B cell (primary cell): ENCODE measurements at regions not wholly inside any gene's neighbourhood (a gene's known extent, or its start where the extent isn't known, plus 50 kb on each side); places are given as distances from the start of the nearest gene placed in this dataset.

ENCODE experiments used
- ATAC-seq: fragments of 200-7000 bp; cut with Tn5 transposase; one replicate; pipeline ENCODE4 v1.10.0; 2021; ENCODE audit warnings: low read depth, mild to moderate bottlenecking, moderate number of reproducible peaks, moderate library complexity
- CTCF ChIA-PET: fragments of 350-600 bp; sonication (Branson Sonifier 250); formaldehyde crosslinking; loops from one replicate; lab custom pipeline; 2021; ENCODE audit warnings: antibody characterized with exemption, inconsistent platforms; lab: Charles Lee
- POLR2A ChIA-PET: fragments of 350-600 bp; sonication (Branson Sonifier 250); formaldehyde crosslinking; loops from one replicate; lab custom pipeline; 2021; ENCODE audit warnings: antibody characterized with exemption; lab: Charles Lee
- DNase-seq: peaks from one replicate; pipeline ENCODE4 v3.0.0; 2013
- H2AFZ ChIP-seq: 2 replicates; pipeline ENCODE4 v1.6.1; 2012; ENCODE audit warnings: mild to moderate bottlenecking, low read depth, low read length; ENCODE audit not compliant: insufficient read depth, poor library complexity, severe bottlenecking
- H3K27ac ChIP-seq, 2 donors: 1 replicate in 1 of 2; 2 replicates in 1 of 2; pipeline ENCODE4 v1.5.1; 2012 to 2013; ENCODE audit warnings: low read length in 2 of 2, mild to moderate bottlenecking in 2 of 2, moderate library complexity in 1 of 2
- H3K27me3 ChIP-seq, 4 experiments: fragments of 200-600 bp in 1 of 4; sonication (generic) in 1 of 4; replicated peaks in 1 of 4; 1 replicate in 2 of 4; 2 replicates in 2 of 4; pipeline versions ENCODE4 v1.6.1 to v1.7.0; 2013 to 2016; ENCODE audit warnings: low read length in 3 of 4, mild to moderate bottlenecking in 2 of 4, mixed read lengths in 1 of 4, moderate library complexity in 1 of 4; ENCODE audit not compliant: insufficient read depth in 4 of 4, control insufficient read depth in 3 of 4; ENCODE audit errors: control extremely low read depth in 1 of 4
- H3K36me3 ChIP-seq, 2 experiments: replicated peaks in 1 of 2; 1 replicate in 1 of 2; 2 replicates in 1 of 2; pipeline versions ENCODE4 v1.6.1 to v1.7.1; 2013; ENCODE audit warnings: low read length in 1 of 2; ENCODE audit not compliant: insufficient read depth in 2 of 2, control insufficient read depth in 1 of 2; ENCODE audit errors: control extremely low read depth in 1 of 2, extremely low read depth in 1 of 2
- H3K4me1 ChIP-seq, 2 donors: fragments of 200-600 bp in 1 of 2; sonication (generic) in 1 of 2; 1 replicate in 1 of 2; 2 replicates in 1 of 2; pipeline versions ENCODE4 v1.5.1 to v1.6.1; 2013 to 2017; ENCODE audit warnings: low read length in 2 of 2; ENCODE audit not compliant: control insufficient read depth in 2 of 2, insufficient read depth in 2 of 2
- H3K4me2 ChIP-seq: replicated peaks from 2 replicates; pipeline ENCODE3; 2012; ENCODE audit warnings: mild to moderate bottlenecking, low read depth, low read length; ENCODE audit not compliant: poor library complexity, severe bottlenecking
- H3K4me3 ChIP-seq, 5 experiments: fragments of 200-600 bp in 1 of 5; sonication (generic) in 1 of 5; 1 replicate in 3 of 5; 2 replicates in 2 of 5; pipeline versions ENCODE4 v1.5.1 to v1.7.0; 2011 to 2016; ENCODE audit warnings: low read length in 4 of 5, mild to moderate bottlenecking in 4 of 5, low read depth in 2 of 5, control low read depth in 1 of 5, moderate library complexity in 1 of 5; ENCODE audit not compliant: insufficient read depth in 1 of 5; ENCODE audit errors: control extremely low read depth in 1 of 5, extremely low read depth in 1 of 5
- H3K79me2 ChIP-seq: fragments of 200-600 bp; sonication (generic); one replicate; pipeline ENCODE4 v1.6.0; 2016; ENCODE audit warnings: low read length; ENCODE audit not compliant: control insufficient read depth, insufficient read depth
- H3K9ac ChIP-seq: fragments of 200-600 bp; sonication (generic); 2 replicates; pipeline ENCODE4 v1.6.1; 2017; ENCODE audit warnings: mild to moderate bottlenecking, low read length, moderate library complexity
- H3K9me3 ChIP-seq, 3 donors: one replicate each; pipeline versions ENCODE4 v1.6.1 to v1.7.1; 2013; ENCODE audit warnings: low read length in 2 of 3; ENCODE audit not compliant: control insufficient read depth in 2 of 3, insufficient read depth in 1 of 3; ENCODE audit errors: control extremely low read depth in 1 of 3
- H4K20me1 ChIP-seq: 2 replicates; pipeline ENCODE4 v1.6.0; 2012; ENCODE audit warnings: mild to moderate bottlenecking, low read length; ENCODE audit not compliant: insufficient read depth, control insufficient read depth, poor library complexity, severe bottlenecking
- H3K27ac Mint-ChIP-seq: one replicate; pipeline ENCODE4 v1.8.0; 2021; ENCODE audit warnings: mixed read lengths
- H3K27me3 Mint-ChIP-seq: one replicate; pipeline ENCODE4 v1.8.0; 2021; ENCODE audit warnings: mixed read lengths
- H3K4me1 Mint-ChIP-seq: one replicate; pipeline ENCODE4 v1.8.0; 2021; ENCODE audit warnings: mixed read lengths
- H3K4me3 Mint-ChIP-seq: one replicate; pipeline ENCODE4 v1.8.0; 2021; ENCODE audit warnings: mixed read lengths
- H3K9me3 Mint-ChIP-seq: one replicate; pipeline ENCODE4 v1.8.0; 2022; ENCODE audit warnings: mixed read lengths; ENCODE audit not compliant: insufficient read depth
- CTCF ChIP-seq: fragments of 200-600 bp; IDR thresholded peaks from one replicate; pipeline ENCODE4 v1.8.0; 2022; ENCODE audit warnings: antibody characterized with exemption, mild to moderate bottlenecking
- EZH2 ChIP-seq: IDR thresholded peaks from 2 replicates; pipeline ENCODE4 v1.6.1; 2012; ENCODE audit warnings: borderline replicate concordance, low read depth, mild to moderate bottlenecking, moderate library complexity, low read length; ENCODE audit not compliant: insufficient read depth, poor library complexity, severe bottlenecking
- WGBS: methylation state at CpG from one replicate; pipeline ENCODE4 v1.1.5; 2013; ENCODE audit warnings: missing lambda C conversion rate; ENCODE audit not compliant: insufficient coverage; 5-methylcytosine and 5-hydroxymethylcytosine counted together
- intact Hi-C: fragments of 100-400 bp; cut with micrococcal nuclease; formaldehyde crosslinking; loops from one replicate; pipeline ENCODE4 v1.10.0; 2022

- Mint-ChIP-seq H3K4me3 (no peak overlapping the region), H3K4me1 (no peaks in the 10 kb centered on the region), H3K27me3 (peaks cover 24% of the 10 kb centered on the region), H3K9me3 (no peaks in the 10 kb centered on the region), H3K27ac (no peak overlapping the region)
- H3K4me1 ChIP-seq: no peaks in the 10 kb centered on the region
- H3K79me2 ChIP-seq: no peaks in the 10 kb centered on the region
- ChIA-PET CTCF (no interaction called here), POLR2A (no interaction called here)
- no peak for ATAC-seq
- intact Hi-C loops: no loop called here
- no peak for DNase-seq
- 100% methylated on average over 1 of the region's 5 CpGs for WGBS
- TF ChIP-seq CTCF (no peak), EZH2 (no peak)
- H3K36me3 ChIP-seq: no peaks in the 10 kb centered on the region
- no peak overlapping the region for H3K4me2 ChIP-seq
- no peak overlapping the region for H3K27ac ChIP-seq
- no peak overlapping the region for H3K4me3 ChIP-seq
- no peak overlapping the region for H3K9ac ChIP-seq
- H3K9me3 ChIP-seq: no peaks in the 10 kb centered on the region
- H3K27me3 ChIP-seq: peaks cover 0 to 4% (median 0%) of the 10 kb centered on the region in 4 experiments
- H2AFZ ChIP-seq: no peak overlapping the region
- no peaks in the 10 kb centered on the region for H4K20me1 ChIP-seq
Observed at GRCh38 chr20:57805747-57806146, 95.9 kb upstream of the PMEPA1 start.

- no peaks in the 10 kb centered on the region for H4K20me1 ChIP-seq
- H2AFZ ChIP-seq: no peak overlapping the region
- no peak overlapping the region for H3K9ac ChIP-seq
- peaks cover 0 to 3% (median 0%) of the 10 kb centered on the region in 4 experiments for H3K27me3 ChIP-seq
- CTCF ChIA-PET: no interaction called here
- Mint-ChIP-seq H3K4me3 (no peak overlapping the region), H3K9me3 (no peaks in the 10 kb centered on the region), H3K4me1 (no peaks in the 10 kb centered on the region), H3K27ac (no peak overlapping the region), H3K27me3 (peaks cover 24% of the 10 kb centered on the region)
- H3K9me3 ChIP-seq: no peaks in the 10 kb centered on the region
- H3K4me2 ChIP-seq: no peak overlapping the region
- no peak for ATAC-seq
- no peaks in the 10 kb centered on the region for H3K4me1 ChIP-seq
- TF ChIP-seq EZH2: no peak
- no peak for TF ChIP-seq CTCF
- no peak for DNase-seq
- H3K27ac ChIP-seq: no peak overlapping the region
- no peak overlapping the region for H3K4me3 ChIP-seq
- 91% methylated on average over 12 of the region's 14 CpGs for WGBS
- intact Hi-C loops: no loop called here
- no peaks in the 10 kb centered on the region for H3K36me3 ChIP-seq
- H3K79me2 ChIP-seq: no peaks in the 10 kb centered on the region
- POLR2A ChIA-PET: no interaction called here
Observed at GRCh38 chr20:57804470-57805250, 94.8 kb upstream of the PMEPA1 start.
